ENCODE measurements at regions not wholly inside any gene's neighbourhood (a gene's known extent, or its start where the extent isn't known, plus 50 kb on each side); places are given as distances from the start of the nearest gene placed in this dataset.

GRCh38 chr15:81507831-81508230, 133.8 kb upstream of the TMC3 start:
- DNase-seq (ENCODE audit: insufficient read length, low spot score) (no peak), FAIRE-seq (no peak)
- no peak for TF ChIP-seq CTCF (IDR thresholded peaks at IDR 0.05; ENCODE audit: insufficient read depth, missing control alignments)

GRCh38 chr15:81506936-81507335, 132.9 kb upstream of the TMC3 start:
- no peak for TF ChIP-seq CTCF (IDR thresholded peaks at IDR 0.05; ENCODE audit: insufficient read depth, missing control alignments)
- no peak for DNase-seq (ENCODE audit: insufficient read length, low spot score)
- FAIRE-seq: no peak

DNA sequence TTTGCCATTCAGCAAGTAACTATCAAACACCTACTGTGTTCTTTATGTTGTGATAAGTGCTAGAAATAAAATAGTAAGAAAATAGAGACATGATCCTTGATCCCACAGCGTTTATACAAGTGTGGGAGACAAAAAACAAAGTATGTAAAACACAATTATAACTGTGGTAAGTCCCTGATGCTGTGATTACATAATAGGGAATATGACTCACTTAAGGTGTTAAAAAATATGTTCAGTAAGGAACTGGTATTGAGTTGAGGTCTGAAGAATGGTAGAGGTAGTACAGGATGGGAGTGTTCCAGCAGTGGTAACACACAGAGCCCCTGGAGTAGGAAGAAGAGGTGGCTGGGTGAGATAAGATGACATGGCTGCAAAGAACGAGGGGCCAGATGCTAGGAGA, 132.1 kb upstream of the TMC3 start:
- DNase-seq (ENCODE audit: insufficient read length, low spot score): no peak
- no peak for TF ChIP-seq CTCF (IDR thresholded peaks at IDR 0.05; ENCODE audit: insufficient read depth, missing control alignments)

GRCh38 chr15:81504170-81504905, 130.3 kb upstream of the TMC3 start:
- TF ChIP-seq CTCF (IDR thresholded peaks at IDR 0.05; ENCODE audit: insufficient read depth, missing control alignments): no peak
- DNase-seq (ENCODE audit: insufficient read length, low spot score): no peak
- no peak for FAIRE-seq

More for the DNA sequence above, 132.1 kb upstream of the TMC3 start:
- FAIRE-seq: no peak

DNA sequence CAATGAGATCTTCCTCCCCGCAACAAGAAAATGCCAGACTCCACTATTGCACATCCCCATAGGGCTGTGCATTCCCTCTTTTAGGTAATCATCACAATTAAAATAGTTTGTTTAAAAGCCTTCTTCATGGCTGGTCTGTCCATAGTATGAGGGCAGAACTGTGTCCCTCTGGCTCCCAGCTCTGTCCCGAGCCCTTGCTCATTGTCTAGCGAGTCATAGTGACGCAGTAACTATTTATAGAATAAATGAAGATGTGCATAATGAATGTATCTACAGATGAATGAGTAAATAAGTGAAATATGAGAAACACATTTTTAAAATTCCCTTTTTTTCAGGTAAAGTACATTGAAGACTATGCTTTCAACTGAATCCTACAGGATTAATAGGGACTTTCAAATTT, 128.4 kb upstream of the TMC3 start:
- DNase-seq (ENCODE audit: insufficient read length, low spot score) (no peak), FAIRE-seq (no peak)
- TF ChIP-seq CTCF (IDR thresholded peaks at IDR 0.05; ENCODE audit: insufficient read depth, missing control alignments): no peak

DNA sequence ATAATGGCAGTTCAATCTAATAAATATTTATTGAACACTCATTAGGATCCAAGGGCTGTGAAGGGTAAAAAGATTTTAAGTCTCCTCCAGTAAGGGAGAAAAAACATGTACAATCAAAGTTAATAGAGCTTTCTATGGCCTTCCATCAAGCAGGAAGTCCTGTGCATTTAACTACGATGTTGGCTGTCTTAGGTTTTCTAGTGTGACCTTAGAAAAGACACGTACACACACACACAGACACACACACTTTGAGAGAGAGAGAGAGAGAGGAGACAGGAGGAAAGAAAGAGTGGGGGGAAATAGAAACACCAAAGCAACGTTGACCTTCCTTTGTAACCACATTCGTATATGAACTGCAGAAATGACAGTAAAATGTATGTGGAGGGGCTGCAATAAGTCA, 126.1 kb upstream of the TMC3 start:
- FAIRE-seq: no peak
- DNase-seq (ENCODE audit: insufficient read length, low spot score): no peak
- TF ChIP-seq CTCF (IDR thresholded peaks at IDR 0.05; ENCODE audit: insufficient read depth, missing control alignments): no peak

DNA sequence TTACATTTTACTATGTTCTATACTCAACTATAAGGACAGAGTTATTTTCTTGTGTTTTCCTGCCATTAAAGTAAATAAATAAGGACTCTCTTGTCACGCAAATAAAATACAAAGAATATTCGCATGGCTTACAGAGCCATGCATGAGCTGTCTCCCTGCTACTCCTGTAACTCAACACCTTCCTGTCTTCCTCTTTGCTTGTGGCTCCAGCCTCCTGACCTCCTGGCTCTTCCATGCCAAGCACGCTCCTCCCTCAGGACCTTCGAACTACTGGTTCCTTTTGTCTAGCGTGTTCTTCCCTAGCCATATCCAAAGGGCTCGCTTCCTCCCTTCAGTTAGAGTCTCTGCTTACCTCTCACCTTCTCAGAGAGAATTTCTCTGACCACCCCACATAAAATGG, 124.3 kb upstream of the TMC3 start:
- FAIRE-seq (no peak), DNase-seq (ENCODE audit: insufficient read length, low spot score) (no peak)
- TF ChIP-seq CTCF (IDR thresholded peaks at IDR 0.05; ENCODE audit: insufficient read depth, missing control alignments): no peak

All from D721Med (cell line).